Kidney epithelial cell (primary cell): ENCODE measurements at regions not wholly inside any gene's neighbourhood (a gene's known extent, or its start where the extent isn't known, plus 50 kb on each side); places are given as distances from the start of the nearest gene placed in this dataset.

ENCODE experiments used
- DNase-seq: peaks from one replicate; pipeline ENCODE4 v3.0.0-alpha.2; 2010; ENCODE audit warnings: low read depth
- H3K27me3 ChIP-seq: 2 replicates; pipeline ENCODE4 v1.6.0; 2011; ENCODE audit warnings: low read length; ENCODE audit not compliant: control insufficient read depth, insufficient read depth
- H3K36me3 ChIP-seq: 2 replicates; pipeline ENCODE4 v1.5.1; 2011; ENCODE audit warnings: low read length; ENCODE audit not compliant: control insufficient read depth, insufficient read depth
- H3K4me3 ChIP-seq: 2 replicates; pipeline ENCODE4 v1.5.1; 2011; ENCODE audit warnings: low read depth, mild to moderate bottlenecking, control low read depth, low read length
- TF ChIP-seq, protein P1 (sequence below): IDR thresholded peaks from 2 replicates; pipeline ENCODE4 v1.5.1; 2011; ENCODE audit warnings: mild to moderate bottlenecking, moderate library complexity, low read length, control low read depth, inconsistent platforms; ENCODE audit not compliant: insufficient read depth, poor library complexity, severe bottlenecking

DNA sequence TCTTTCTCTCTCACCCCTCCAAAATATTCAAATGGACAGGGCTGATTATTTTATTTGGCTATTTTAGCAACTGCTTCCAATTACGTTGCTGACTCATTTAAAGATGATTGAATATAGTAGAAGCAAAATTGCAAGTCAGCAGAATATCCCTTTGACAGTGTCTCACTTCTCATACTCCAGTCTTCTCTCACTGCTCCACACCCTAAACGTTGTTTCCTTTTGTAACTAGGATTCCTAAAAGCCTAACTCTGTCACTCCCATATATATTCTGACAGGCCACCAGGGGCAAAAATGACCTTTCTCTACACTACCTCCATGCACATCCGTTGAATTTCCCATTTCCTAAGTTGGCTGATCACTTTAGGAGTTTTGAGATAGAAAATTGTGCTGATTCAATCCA lies 351.1 kb downstream of the RND3 start:
- Histone ChIP-seq H3K4me3 (no peak overlapping the region), H3K27me3 (no peaks in the 10 kb centered on the region), H3K36me3 (no peaks in the 10 kb centered on the region)
- no peak for DNase-seq
- TF ChIP-seq, protein P1, sequence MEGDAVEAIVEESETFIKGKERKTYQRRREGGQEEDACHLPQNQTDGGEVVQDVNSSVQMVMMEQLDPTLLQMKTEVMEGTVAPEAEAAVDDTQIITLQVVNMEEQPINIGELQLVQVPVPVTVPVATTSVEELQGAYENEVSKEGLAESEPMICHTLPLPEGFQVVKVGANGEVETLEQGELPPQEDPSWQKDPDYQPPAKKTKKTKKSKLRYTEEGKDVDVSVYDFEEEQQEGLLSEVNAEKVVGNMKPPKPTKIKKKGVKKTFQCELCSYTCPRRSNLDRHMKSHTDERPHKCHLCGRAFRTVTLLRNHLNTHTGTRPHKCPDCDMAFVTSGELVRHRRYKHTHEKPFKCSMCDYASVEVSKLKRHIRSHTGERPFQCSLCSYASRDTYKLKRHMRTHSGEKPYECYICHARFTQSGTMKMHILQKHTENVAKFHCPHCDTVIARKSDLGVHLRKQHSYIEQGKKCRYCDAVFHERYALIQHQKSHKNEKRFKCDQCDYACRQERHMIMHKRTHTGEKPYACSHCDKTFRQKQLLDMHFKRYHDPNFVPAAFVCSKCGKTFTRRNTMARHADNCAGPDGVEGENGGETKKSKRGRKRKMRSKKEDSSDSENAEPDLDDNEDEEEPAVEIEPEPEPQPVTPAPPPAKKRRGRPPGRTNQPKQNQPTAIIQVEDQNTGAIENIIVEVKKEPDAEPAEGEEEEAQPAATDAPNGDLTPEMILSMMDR: no peak

DNA sequence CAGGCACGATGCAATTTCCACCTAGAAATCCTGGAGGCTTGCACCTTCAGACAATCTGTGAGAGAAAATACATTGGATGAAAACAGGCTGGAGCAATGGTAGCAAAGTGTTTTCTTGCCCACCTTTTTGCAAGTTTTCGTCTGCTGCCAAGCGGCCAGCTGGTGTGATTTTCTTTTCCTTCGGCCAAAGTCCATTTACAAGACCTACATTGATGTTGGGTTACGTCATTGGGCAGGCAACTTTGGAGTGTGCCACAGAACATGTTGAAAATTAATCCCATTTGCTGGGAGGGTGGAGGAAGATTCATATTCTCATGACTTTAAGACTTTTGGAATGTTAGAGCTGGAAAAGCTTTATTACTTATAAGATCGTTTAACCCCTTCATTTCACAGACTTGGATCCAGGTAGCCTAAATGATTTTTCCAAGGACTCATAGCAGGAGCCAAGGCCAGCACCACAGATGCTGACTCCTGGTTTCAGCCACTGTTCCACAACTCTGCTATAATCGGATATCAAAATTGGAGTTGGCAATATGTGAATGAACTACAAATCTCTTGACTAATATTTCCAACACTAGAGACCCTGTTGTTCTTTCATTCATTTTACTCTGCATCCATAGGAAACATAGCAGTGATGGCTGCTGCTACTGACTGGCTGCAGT lies 352.1 kb downstream of the RND3 start:
- DNase-seq: no peak
- Histone ChIP-seq H3K27me3 (no peaks in the 10 kb centered on the region), H3K36me3 (no peaks in the 10 kb centered on the region), H3K4me3 (no peak overlapping the region)
- TF ChIP-seq, protein P1: no peak

DNA sequence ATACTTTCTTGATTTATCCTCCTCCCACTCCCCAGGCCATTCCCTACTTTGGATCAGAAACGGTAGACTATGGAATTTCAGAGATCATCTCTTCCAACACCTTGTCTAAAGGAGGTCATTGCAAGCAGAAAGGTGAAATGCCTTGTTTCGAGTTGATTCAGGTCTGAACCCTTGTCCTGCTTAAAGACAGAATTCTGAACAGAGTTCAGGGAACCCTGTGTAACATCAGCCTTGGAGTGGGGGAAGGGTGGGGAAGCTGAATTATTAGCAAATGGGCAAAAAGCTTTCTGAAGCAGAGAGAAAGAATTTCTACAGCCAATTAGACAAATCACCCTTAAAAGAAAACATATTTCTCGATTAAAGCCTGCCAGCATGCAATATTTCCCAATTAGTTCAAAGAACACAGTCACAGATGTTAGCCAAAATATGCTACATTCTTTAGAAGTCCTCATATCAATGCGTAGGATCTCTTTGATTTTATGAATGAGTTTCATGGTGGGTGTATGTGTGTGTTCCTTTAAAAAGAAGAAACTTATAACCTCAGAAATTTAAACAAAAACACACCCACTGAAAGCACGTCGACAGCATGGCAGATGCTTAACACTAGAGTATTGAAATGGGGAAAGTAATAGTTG lies 353.1 kb downstream of the RND3 start:
- TF ChIP-seq, protein P1: no peak
- Histone ChIP-seq H3K4me3 (no peak overlapping the region), H3K27me3 (no peaks in the 10 kb centered on the region), H3K36me3 (no peaks in the 10 kb centered on the region)
- DNase-seq: no peak

DNA sequence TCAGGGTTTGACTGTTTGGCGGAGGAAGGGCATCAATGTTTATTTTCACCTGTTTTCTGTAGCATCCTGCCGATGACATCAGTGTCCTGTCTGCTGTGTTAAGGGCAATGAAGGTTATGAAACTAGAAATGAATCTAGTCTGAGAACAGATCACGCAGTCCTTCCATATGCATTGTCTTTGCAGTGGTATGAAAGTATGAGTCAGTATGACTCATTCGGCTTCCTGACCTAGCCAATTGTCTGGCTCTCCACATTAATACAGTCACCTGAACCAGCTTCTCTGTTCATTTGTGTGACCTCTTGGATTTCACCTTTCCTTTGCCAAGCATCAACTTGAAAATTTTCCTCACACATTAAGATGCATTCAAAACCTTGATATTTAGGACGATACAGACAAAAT lies 353.8 kb downstream of the RND3 start:
- H3K36me3 ChIP-seq: no peaks in the 10 kb centered on the region
- H3K27me3 ChIP-seq: no peaks in the 10 kb centered on the region
- TF ChIP-seq, protein P1: no peak
- peak; percentile 97 for DNase-seq
- no peak overlapping the region for H3K4me3 ChIP-seq

DNA sequence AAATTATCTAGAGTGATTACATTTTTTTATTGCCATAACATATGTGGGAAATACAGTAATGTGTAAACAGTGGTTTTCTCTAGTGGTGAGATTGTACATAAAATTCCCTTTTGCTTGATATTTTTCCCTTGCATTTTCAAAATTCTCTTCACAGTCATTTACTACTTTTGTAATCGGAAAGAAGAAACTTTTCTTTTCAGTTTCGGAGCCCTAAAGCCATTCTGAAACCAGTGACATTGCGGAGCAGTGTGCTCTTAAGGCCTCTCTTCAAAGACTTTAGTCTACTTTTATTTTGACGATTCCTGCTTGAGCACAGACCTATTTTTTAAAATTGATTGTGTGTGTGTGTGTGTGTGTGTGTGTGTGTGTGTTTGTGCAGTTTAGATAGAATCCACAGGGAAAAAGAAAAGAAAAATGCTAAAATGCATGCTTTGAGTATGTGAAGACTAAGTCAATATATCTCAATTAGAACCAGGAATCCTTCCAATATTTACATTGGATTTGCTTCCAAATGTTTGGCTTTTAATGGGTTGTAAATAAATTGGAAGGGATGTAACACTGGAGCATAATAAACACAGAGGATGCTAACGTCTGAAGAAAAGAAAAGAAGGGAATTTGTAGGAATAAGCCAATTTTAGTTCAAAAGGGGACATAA lies 357.4 kb downstream of the RND3 start:
- no peak for DNase-seq
- Histone ChIP-seq H3K36me3 (no peaks in the 10 kb centered on the region), H3K4me3 (no peak overlapping the region), H3K27me3 (no peaks in the 10 kb centered on the region)
- TF ChIP-seq, protein P1: no peak
